HG03039 (cell line): ENCODE measurements at regions not wholly inside any gene's neighbourhood (a gene's known extent, or its start where the extent isn't known, plus 50 kb on each side); places are given as distances from the start of the nearest gene placed in this dataset.
"Not testable (repeated sequence)": the region's sequence is repeated elsewhere in the genome, so short reads cannot be mapped to it uniquely, and the experiment has no call there.

ENCODE experiments used
- ATAC-seq: cut with Tn5 transposase; IDR thresholded peaks from one replicate; pipeline ENCODE4 v1.9.1; 2021; ENCODE audit warnings: mild to moderate bottlenecking, moderate library complexity; ENCODE audit not compliant: unreplicated experiment

DNA sequence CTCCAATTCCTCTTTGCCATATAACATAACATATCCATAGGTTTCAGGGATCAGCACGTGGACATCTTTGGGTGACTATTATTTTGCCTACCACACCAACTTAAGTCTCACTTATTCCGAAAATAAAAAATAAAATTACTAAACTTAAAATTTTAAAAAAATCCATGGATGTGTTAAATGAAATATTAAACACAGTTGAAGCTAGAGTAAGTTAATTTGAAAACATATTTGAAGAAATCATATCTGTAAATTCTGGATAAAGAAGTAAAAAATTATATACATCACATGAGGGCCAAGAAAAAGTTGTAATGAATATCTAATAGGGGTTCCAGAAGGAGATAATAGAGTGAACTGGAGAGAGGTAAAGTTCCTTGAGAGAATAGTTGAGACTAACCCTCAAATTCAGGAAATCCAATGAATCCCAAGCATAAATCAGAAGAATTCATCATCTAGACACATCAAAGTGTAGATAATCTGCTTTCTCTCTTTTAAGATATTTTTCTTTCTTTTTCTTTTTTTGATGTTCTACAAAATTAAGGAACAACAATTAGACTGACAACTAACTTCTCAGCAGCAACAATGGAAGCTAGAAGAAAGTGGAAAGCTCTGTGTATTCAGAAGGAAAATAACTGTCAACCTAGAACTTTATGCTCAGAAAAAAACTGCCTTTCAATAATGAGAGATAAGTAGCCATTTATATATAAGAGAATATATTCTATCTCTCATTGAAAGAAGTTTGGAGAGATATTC is 147.4 kb downstream of the ABHD5 start:
- no peak for ATAC-seq

DNA sequence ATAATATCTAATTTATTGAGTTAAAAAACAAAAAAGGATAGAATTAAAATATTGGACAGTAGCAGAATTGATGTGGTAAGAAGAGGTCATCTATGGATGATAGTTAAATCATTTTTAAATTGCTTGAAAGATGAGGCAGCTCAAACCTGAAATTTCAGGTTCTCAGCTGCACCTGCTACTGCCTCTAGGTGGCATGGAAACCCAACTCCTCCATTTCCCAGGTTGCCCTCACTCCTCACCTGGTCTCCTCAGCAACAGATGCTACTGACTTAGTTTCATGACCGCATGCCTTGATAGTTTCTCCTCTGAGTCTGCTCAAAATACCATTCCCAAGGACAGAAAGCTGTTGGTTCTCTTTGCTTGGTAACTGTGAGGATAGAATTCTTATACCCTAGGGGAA is 148.1 kb downstream of the ABHD5 start:
- ATAC-seq, result no peak

DNA sequence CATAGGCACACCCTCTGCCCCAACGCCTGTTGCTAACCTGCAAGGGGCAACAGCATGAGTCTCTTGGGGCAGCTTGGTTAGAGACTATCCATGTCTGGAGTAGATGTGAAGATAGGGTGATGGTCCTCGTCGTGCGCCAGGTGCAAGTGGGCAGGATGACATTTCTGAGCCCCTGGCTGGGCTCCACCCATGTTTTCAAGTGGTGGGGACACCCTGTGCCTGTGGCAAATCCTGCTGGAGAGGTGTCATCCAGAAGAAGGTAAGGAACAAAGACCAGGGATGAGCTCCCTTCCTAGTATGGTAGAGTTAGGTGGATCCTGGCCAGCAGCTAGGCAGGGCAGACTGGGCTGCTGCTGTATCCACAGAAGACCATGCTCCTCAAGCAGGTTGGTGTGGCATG is 152.6 kb downstream of the ABHD5 start:
- no peak for ATAC-seq

DNA sequence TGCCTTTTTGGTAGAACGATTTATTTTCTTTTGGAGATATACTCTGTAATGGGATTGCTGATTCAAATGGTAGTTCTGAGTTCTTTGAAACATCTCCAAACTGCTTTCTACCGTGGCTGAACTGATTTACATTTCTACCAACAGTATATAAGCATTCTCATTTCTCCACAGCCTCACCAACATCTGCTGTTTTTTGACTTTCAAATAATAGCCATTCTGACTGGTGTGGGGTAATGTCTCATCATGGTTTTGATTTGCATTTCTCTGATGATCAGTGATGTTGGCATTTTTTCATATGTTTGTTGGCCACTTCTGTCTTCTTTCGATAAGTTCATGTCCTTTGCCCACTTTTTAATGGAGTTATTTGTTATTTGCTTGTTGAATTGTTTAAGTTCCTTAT is 154.0 kb downstream of the ABHD5 start:
- no peak for ATAC-seq

DNA sequence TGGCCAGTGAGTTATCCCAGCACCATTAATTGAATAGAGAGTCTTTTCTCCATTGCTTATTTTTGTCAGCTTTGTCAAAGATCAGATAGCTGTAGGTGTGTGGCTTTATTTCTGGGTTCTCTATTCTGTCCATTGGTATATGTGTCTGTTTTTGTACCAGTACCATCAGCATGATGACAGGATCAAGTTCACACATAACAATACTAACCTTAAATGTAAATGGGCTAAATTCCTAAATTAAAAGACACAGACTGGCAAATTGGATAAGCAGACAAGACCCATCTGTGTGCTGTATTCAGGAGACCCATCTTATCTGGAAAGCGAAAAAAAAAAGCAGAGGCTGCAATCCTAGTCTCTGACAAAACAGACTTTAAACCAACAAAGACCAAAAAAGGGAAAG is 154.8 kb downstream of the ABHD5 start:
- not testable (repeated sequence) for ATAC-seq

DNA sequence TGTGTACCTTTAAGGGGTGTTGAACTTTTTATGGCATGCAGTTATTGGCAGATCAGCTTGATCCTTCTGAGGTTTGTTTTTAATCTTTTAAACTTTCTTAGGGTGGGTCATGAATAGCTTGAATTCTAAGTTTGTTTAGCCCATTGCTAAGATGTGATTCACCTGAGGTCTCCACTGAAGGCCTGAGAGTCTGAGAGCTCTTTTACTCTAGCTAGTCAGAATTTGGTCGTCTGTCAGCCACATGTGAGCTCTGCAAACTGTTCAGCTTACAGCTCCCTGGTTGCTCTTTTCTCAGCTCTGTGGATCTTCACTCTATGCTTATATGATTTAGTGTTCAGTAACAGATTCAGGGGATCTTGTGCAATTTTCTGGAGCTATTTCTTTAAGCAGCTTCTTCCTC is 161.3 kb downstream of the ABHD5 start:
- no peak for ATAC-seq

DNA sequence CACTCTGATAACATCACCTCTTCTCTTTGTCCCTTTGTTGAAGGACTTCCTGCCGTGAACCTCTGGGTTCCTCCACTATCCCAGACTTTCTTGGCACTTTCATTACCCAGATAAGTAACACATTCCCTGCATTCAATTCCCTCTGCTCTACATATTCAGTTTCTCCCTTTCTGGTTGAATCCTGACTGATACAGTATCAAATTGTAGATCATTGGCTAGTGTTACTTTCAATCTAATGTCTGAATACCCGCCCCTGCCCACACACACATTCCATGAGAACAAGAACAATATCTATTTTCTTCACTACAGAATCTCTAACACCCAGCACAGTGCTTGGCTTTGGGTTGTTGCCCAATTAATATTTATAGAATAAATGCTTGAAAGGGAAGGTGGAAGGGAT is 163.5 kb downstream of the ABHD5 start:
- no peak for ATAC-seq

DNA sequence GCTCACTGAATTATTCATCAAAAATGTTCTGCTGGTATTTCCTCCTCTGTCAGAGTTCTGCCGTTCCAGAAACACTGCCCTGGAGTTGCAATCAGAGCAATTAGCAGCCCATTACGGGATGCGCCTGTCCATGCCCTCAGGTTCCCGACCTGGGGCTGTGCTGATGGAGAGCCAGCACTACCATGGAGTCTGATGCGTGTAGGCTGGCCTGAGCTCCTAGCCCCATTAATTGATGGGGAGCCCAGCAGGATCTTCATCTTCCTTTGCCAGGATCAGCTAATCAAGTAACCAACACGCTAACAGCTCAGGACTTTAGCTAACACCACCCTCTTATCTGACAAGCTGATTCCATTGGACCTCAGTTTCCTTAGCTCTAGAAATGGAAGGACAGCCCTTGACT is 164.2 kb downstream of the ABHD5 start:
- no peak for ATAC-seq

DNA sequence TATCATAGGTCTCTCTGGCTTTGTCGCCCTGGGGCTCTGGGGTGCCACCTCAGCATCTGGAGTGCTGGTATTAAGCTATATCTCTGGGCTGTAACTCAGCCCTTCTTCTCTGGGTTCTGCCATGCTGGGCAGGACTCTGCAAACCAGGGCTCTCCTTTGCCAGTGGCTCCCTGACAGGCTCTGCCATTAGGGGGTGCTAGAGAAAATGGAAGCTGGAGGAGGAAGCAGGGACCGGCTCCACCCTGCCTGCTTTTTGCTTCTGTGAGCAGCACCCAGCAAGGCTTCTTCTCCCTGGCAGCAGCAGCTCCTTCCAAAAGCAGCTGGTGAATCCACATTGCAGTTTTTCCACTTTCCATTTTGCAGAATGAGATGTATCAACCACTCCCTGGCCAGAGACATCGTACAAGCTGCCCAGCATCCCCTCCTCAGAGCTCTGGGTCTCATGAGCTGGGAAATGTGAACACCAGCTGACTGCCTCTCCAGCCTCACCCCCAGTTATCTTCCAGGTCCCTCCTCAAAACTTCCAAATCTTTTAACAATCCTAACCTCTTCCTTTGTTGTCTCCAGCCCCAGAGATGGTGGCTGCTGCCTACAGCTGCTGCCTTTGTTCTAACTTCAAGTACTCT is 165.0 kb downstream of the ABHD5 start:
- no peak for ATAC-seq

DNA sequence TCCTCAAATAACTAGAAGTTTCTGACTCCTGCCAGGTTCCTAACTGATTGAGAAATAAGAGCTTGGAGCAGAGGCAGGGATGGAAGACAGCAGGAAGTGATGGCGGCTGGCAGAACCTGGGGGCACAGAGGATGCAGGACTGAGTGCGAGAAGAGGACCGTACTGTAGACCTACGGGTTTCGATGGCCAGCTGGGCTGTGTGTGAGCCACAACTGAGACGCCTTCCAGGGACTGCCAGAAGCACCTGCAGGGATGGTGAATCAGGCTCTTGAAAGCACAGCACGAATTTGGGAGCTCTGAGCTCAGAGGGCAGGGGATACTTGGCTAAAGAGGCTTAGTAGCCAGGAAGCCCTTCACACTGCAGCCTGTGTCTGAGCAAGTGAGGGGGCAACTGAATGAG is 165.6 kb downstream of the ABHD5 start:
- ATAC-seq, result no peak

DNA sequence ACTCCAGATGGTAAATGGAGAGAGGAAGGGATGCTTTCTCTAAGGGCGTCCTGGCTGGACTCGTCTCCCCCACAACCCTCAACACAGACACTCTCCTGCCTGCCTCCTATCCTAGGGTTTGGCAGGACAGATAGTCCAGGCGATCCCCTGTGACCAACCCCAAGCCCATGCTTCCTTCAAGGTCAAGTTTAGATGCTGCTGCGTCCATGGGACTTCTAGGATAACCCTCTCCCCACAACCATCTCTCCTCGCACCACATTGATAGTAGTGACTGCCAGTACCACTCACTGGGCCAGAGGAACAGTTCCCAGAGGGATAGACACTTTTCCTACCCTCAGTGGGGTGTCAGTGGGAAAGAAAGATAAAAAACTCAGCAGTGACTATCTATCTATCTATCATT is 166.0 kb downstream of the ABHD5 start:
- ATAC-seq, result no peak

DNA sequence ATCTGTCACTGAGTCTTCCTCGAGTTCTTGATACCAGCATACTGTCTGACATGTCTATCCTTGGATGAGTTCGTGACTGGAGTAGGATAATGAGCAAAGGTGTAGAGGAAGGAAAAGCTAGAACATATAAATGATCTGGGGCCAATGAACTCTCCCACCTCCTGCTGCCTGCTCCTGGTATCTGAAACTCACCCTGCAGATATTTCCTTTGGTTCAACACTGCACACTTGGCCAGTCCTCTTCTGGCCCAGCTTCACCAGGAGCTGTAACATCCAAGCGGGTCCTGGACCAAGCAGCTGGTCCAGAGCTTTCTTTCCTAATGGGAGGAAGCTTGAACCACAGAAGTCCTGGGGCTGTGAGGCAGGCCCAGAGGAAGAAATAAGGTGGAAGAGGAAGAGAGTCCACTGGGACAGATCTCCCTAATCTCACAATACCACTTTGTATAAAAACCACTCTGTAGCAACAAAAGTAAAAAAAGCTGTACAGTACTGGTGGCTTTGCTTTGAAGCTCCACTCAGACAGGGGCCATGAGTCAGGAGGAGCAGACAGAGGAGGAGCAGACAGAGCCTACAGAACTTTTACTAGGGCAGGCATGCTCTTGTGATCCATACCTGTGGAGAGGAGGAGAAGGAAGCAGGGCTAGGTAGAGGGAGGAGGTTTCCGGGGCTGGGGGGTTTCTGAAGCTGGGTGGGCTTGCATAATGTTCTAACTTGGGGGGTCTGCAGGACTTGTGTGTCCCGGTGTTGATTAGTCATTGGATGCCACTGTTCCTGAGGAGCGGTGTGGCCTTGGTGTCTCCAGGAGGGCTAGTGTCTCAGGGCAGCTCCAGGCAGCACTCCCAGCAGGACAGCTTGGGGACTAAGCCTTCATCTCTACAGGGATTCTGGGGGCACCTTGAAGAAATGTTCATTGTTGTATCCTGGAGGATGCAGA is 166.9 kb downstream of the ABHD5 start:
- no peak for ATAC-seq

DNA sequence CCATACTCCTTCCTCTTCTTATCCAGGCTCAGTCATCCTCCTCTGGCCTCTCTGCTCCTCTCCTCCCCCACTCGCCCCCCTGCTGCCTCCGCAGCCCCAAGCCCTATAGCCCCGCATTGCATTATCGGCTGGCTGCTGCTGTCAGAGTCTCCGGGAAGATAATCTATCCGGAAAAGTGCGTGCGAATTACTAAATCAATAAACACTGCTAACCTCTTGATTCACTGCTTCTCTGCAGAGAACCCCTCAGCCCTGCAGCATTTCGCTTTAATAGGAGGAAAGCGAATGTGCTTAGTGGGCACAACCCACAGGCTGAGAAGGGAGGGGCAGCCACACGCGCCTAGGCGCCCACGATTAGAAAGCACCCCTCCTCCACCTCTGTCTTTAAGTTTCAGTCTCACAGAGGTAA is 167.6 kb downstream of the ABHD5 start:
- no peak for ATAC-seq

DNA sequence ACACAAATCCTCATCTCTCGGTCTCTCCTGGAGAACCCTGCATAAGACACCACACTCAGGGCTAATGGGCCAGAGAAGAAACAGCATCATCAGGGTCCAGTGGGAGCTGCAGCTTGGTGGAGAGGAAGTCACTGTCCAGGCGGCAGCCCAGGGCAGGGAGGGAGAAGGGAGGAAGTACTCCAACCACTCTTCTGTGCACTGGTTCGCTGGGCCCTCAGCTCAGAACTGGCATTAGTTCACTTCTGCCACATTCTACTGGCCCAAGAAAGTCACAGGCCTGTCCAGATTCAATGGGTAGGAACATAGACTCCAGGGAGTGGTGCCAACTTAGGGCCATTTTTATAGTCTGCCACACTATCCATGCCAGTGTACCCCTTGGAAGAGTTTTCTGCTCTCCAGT is 169.0 kb downstream of the ABHD5 start:
- no peak for ATAC-seq

DNA sequence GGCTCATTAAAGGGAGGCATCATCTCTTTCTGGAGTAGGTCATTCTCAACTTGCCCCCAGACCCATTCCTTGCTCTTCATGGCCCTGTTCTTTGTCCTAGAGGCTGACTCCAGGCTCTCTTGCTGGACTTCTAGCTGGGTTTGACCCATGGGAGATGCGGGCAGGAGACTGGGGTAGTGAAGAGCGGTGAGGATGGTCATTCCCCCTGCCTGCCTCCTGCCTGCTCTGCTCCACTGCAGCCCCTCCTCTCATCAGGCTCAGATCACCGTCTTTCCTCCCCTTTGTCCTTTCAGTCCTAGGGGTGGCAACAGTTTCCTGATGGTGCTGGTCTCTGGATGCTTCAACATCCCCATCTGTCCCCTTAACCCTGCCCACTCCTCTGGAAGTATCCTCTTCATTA is 170.9 kb downstream of the ABHD5 start:
- no peak for ATAC-seq

DNA sequence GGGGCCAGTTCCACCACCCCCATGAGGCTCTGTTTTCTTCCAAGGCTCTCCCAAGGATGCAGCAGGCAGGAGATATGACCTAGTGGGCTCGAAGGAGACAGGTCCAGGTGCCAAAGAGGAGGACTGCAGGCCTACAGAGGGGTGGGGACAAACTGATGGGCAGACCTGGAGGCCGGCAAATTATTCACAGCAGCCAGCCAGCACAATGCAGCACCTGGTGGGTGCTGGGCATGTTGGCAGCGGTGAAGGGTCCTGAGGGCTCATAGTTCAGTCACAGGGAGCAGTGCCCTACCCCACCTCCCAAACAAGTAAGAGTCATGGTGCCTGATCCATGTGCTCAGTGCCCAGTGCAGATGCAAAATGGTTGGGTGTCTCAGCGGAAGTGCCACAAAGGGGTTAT is 171.7 kb downstream of the ABHD5 start:
- no peak for ATAC-seq

DNA sequence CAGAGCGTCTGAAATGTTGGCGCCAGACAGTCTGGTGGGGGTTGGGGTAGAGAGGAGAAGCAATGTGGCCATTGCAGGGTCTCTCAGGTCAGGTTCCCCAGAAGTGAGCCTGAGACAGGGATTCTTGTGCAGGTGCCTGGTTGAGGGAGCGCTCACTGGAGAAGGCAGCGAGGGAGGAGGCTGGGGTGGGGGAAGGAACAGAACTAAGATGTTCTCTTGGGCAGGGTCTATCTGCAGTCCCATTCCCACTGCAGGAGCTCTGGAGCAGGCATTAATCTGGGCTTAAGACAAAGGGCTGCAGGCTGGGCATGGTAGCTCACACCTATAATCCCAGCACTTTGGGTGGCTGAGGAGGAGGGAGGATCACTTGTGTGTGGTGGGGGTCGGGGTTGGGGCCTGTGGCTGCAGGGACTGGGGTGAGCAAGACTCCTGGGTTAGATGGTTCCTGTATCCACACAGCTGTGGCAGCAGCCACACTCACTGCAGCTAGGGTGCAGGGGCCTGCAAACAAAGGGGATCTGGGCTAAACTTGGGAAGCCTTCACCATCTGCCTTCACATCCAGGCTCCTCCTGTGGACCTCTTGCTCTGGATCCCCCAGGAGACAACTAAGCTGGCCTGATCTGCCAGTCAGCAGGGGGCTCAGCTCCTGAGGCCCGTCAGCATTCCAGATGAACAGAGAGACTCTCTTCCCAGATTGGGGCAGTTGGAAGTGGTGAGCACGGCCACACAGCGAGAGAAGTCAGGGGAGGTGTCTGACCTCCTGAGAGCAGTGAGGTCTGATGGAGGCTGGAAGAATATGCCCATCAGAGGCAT is 172.5 kb downstream of the ABHD5 start:
- no peak for ATAC-seq

DNA sequence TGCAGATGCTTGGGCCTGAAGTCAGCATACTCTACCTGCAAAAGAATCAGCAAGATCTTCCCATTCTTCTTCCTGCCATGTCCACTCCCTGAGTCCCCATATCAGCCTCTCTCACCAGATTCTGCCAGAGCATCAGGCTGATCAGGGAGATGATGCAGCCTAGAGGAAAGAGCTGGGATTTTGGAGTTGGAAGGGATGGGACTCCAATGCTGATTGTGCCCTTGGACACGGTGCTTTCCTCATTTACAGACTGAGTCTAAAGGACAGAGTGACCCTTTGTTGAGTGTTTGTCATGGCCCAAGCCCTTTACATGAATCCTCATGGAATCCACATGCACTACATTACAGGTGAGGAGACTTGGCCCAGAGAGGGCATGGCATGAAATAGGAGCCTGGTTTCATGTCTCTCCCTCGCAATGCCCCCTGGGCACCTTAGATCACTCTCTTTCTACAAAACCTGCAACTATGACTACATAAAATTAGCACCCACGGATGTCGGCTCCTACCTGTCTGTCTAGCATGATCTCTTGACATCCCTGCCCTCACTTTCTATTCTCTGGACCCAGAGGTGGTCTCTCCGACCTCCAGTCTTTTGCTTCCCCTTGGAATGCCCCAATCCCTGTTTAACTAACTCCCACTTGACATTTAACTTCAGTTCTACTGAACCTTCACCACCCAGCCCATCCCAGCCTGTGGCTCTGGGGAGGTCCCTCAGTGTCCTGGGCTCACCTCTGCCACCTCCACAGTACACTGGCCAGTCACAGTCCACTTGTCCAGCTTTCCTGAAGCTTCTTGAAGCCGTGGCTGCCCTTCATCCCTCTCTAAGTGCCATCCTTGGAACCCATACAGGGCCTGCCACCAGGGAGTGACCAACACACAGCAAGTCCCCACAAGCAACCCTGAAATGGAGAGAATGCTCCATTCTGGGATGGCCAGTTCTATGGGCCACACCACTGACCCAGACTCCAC is 173.5 kb downstream of the ABHD5 start:
- no peak for ATAC-seq

DNA sequence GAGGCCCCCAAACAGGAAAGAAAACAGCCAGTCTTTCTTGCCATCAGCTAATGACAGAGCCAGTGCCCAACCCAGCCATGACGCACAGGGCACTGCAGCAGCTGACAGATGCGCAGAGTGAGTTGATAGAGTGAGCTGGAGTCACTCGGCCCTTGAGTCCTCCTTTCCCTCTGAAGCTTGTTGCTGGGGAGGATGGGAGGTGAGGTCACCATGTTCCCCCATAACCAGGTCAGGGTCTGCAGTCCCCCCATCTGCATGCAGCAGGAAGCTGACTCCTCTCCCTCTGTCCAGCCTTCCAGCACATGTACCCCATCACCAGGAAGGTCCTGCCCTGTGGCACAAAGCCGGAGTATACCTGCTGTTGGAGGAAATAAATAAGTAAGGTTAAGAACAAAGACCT is 174.6 kb downstream of the ABHD5 start:
- no peak for ATAC-seq
